GM21825 (cell line): ENCODE measurements at regions not wholly inside any gene's neighbourhood (a gene's known extent, or its start where the extent isn't known, plus 50 kb on each side); places are given as distances from the start of the nearest gene placed in this dataset.
"Not testable (repeated sequence)": the region's sequence is repeated elsewhere in the genome, so short reads cannot be mapped to it uniquely, and the experiment has no call there.

ENCODE experiments used
- ATAC-seq: cut with Tn5 transposase; IDR thresholded peaks from one replicate; pipeline ENCODE4 v1.9.1; 2021; ENCODE audit warnings: mild to moderate bottlenecking, moderate library complexity; ENCODE audit not compliant: unreplicated experiment

DNA sequence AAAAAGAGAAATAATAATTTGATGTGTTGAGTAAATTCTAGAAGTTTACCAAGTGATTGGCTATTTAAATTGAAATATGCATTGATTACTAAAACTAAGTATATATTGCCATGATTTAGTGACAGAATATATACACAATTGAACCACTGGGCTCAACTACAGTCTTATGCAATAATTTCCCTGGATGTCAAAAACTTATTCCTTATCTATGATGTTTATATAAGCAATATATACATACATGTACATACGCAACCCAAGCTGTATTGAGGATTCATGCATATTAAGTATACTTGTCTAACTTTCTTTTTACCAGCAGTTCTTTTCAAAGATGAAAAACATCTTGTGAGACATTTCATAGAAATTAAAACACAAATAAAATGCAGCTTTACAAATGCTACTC lies 165.8 kb downstream of the ZIC4 start:
- ATAC-seq = no peak

DNA sequence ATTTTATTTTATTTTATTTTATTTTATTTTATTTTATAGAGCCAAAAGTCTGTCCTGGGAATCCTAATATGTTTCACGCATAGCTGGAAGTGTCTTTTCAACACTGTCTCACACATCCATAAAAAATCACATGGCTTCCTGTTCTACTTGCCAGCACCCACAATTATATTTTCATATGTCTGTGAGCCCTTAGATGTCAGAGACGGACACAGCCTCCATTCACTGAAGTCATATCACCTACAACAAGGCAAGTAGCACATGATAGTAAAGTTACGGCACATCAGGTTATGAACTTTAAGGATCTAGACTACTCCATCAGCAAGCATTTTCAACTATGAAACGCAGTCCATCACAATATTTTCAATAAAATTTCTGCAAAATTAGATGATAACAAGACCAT lies 168.4 kb downstream of the ZIC4 start:
- no peak for ATAC-seq

DNA sequence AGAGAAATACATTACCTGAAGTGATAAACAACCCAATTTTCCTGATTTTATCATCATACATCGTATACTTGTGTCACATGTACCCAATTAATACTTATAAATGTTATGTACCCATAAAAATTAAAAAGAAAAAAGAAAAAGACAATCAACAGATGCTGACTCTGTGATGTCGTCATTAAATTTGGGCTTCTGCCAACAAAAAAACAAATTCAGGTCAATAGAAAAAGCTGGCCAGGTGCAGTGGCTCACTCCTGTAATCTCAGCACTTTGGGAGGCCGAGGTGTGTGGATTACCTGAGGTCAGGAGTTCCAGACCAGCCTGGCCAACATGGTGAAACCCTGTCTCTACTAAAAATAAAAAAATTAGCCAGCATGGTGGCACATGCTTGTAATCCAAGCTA lies 174.4 kb downstream of the ZIC4 start:
- not testable (repeated sequence) for ATAC-seq

DNA sequence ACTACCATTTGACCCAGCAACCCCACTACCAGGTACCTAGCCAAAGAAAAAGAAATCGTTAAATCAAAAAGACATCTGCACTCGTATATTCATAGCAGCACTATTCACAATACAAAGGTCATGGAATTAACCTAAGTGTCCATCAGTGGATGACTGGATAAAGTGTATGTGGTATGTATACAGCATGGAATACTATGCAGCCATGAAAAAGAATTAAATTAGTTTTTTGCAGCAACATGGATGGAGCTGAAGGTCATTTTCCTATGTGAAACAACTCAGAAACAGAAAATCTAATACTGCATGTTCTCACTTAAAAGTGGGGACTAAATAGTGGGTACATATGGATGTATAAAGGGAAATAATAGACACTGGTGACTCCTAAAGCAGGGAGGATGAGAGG lies 175.2 kb downstream of the ZIC4 start:
- no peak for ATAC-seq

DNA sequence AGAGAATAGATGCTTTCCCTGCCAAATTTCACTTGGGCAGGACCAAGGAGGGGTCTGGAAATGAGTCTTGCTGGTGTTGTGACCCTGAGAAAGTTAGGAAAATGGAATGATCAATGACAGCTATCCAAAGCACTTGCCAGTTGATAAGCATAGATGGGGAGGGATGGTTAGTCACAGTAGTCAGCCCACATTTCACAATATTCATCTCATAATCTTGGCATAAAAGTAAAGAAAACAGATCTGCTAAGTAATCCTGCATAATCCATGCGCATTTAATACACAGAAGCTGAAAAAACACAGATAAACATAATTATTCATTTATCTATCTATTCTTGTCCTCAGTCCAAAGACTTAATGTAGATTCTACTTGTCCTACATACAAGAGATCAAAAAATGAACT lies 184.1 kb downstream of the ZIC4 start:
- no peak for ATAC-seq

DNA sequence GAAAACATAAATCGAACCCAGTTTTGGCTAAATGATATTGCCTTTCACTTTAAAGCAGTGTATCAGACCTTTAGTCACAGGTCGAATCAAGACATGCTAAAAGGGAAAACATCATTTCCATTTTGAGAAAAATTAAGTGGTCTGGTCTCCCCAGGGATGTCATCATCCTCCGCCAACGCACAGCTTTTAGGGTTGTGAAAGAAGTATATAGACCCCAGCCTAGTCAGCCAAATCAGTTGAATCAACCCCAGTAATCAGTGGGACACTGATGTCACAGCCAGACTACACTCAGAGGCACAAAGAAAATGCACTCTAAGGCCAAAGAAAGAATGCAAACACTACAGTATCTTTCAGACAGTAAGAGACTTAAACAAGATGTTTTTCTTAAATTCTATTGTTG lies 187.4 kb downstream of the ZIC4 start:
- ATAC-seq = no peak

DNA sequence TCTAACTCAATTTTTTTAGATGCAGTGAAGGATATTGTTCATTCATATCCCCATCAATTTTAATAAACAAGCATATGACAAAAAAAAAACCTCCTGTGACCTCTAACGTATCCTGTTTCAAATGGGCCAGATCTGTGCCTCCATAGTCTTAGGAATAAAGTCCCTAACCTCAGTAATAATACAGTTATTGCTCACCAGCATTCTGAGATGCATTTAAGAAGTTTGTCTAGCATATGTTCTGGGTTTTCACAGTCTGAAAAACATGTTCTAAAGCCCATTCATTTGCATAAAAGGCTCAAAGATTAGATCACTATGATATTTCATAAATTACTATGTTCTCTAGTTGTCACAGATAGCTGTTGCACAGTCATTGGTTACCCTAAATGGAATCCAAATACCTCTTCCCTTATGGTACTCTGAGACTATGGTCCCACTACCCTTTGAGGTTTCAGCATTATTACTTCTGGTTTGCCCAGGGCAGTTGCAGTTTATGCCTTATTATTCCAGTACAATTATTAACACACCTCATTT lies 190.1 kb downstream of the ZIC4 start:
- ATAC-seq = no peak

DNA sequence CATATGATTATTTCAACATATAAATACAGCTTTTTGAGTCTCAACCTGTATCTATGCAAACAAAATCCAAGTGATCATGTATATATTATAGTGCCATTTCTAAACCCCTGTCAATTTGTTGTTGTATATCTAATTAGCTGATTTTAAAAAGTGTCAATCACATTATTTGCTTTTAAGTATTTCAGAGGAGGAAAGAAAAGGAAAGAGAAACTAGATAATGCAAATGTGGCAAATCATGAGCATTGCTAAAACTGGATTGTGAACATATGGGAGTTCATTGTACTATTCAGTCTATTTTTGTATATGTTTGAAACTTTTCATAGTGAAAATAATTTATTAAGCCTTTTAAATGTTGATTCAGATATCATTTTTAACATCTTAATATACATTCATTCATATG lies 190.7 kb downstream of the ZIC4 start:
- ATAC-seq = no peak

DNA sequence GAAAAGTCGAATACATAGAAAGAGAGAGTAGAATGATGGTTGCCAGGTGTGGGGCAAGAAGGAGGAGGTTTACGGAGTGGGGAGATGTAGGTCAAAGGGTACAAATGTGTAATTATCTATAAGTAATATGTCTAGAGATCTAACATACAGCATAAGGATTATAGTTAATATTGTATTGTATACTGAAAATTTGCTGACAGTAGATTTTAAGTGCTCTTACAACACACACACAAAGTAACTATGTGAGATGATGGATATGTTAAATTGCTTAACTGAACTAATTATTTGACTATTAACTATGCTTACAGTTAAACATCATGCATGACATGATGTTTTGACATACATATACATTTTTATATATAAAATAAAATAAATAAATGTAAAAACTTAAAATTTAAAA lies 192.7 kb downstream of the ZIC4 start:
- ATAC-seq = no peak

DNA sequence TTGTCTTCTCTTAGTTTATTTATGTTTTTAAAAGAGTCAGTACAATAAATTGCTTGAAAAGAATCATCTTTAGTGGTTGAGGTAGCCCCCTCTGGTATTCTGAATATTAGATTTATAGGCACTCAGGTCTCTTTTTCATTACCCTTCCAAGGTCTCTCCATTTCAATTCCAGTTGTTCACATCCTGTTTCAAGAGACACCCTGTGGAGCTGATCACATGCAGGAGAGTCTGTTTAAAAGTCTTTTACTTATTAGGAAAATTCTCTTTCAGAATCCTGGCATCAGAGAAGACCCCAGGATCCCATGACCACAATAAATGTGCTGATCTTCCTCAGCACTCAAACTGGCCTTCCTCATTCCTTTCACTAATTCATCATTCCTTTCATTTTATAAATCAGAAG lies 195.7 kb downstream of the ZIC4 start:
- no peak for ATAC-seq

DNA sequence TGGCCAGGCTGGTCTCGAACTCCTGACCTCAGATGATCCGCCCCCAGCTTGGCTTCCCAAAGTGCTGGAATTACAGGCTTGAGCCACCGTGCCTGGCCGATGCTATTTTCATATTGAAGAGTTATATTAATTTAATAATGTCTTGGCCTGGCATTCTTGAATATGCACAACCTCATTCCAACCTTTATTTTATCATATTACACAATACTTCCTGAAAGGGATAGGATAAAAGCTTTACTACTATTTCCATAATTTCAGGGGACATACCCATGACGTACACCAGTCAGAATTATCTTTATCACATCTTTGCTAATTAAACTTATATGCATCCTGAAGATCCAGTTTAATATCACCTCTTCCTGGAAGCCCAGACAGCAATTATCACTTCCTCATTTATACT lies 205.3 kb downstream of the ZIC4 start:
- ATAC-seq = no peak

DNA sequence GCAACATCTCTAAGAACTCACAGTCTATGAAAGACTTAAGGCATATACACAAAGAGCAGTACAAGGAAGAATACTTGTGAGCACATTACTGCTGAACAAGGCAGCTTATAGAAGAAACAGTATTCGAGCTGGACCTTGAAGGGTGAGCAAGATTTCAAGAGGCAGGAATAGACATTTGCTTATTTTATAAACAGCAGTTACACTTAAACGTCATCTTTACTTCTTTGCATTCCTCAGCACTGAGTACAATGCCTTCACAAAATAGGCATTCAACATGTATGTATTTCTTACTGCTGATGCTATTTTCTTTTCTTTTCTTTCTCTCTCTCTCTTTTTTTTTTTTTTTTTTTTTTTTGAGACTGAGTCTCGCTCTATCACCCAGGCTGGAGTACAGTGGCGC lies 205.8 kb downstream of the ZIC4 start:
- ATAC-seq = no peak

DNA sequence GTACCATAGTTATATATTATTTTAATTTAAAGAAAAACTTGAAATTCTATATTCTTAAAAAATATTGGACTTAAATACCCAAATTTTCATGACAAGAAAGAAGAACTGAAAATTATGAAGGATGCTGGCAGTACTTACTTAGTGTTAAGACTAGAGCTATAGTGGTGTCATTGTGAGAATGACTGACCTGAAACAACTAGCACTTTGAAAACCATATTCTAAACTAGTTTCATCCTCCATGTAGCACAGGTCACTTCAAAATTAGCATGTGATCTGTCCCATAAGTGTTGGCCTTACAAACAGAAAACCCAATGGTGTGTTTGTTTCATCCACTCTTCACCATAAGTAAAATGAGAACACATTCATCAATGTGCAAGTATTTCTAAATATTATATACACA lies 208.6 kb downstream of the ZIC4 start:
- ATAC-seq = no peak

DNA sequence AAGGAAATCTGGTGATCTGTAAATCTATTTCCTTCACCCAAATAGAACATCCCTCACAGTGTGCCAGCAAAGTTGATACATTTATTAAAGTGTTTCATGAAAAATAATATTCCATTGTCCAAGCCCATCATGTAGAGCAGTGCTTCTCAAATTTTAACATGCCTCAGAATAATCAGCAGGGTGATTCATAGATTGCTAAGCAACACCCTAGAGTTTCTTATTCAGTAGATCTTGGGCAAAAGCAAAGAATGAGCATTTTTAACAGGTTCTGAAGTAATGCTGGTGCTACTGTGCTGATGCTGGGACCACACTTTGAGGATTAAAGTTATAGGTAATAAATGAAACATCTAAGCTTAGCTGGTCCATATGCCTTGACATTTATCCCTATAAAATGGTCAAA lies 210.5 kb downstream of the ZIC4 start:
- ATAC-seq = no peak

DNA sequence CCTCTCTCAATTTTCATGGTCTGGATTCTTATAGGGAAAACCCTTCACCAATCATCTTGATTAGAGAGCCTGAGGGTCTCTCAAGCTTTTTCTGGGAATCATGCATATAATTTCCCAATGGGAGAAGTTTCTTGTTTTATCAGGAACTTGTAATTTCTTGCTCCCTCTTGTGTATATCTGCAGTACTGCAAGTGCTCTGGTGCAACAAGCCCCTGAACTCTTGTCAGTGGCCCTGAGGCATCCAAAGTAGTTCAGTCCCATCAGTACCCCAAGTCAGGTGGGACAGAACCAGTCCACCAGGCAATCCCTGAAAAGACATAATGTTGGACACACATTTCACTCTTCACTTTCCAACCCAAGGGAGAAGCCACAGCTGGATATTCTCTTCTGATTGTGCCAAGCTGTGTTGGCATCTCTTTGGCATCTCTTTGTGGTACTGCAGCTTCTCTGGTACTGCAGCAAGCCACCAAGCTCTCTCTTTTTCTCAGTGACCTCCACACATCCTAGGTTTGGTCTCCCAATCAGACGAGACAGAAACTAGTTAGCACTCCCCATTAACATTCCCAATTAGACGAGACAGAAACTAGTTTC lies 214.5 kb downstream of the ZIC4 start:
- ATAC-seq = no peak

DNA sequence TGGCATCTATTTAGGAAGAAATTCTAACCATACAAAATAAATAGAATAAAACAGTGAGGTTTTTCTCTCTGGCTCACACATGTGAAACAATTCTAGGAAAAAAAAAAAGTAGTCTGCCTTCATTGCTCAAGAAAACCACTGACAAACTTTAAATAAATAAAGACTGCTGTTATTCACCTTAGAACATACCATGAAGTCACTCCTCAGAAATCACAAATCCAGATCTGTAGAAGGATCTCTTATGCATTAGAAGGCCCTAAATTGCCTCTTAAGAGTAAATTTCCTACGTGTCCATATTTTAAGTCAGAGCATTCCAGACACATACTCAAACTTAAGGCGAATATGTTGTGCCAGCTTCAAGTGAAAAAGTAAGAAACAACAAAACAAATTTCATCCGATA lies 217.3 kb downstream of the ZIC4 start:
- ATAC-seq = no peak

DNA sequence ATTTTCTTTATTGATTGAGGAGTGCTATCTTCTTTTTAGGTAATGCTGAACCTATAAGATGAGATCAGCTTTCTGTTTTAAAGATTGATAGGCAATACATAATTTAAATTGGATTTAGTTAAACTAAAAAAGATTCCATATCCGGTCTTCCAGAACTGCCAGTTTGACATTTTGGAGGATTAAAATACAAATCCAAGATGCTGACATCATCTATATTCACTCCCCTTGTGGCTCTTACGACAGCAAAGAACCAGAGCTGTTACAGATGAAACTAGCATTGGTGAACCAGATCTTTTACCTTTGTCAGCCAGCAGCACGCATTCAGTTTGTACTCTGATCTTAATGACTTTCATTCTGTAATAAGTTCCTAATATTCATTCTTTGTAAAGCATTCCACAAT lies 218.7 kb downstream of the ZIC4 start:
- no peak for ATAC-seq

DNA sequence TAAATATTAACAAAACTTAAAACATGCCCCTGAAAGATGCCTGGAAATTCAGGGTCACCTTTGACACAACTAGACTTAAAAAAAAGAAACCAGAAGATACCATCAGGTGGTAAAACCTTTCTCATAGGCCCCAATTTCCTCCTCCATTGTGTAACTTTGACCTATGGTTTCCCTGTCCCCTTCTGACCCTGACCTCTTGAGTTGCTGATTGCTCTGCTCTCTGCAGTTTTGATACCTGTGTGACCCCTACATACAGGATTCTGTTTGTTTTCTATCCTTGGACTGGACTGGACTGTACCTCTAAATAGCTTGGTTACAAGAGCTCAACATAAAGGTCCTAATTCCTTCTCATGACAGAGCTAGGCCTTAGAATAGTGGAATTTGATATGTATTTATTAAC lies 220.6 kb downstream of the ZIC4 start:
- ATAC-seq = no peak

DNA sequence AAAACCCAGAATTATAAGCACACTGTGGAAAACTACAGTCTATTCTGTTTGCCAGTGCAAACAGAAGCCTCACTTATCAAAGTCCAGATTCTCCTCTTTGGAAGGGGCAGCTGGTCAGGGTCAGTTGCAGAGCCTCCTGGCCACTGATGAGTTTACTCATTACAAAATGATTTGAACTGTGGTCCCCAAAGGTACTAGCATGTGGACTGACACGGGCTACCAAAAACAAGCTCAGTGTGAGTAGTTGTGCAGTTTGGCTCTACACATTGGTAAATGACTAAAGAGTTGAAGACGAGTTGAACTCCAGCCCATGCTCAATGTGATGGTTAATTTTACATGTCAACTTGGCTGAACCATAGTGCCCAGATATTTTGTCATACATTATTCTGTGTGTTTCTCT lies 221.5 kb downstream of the ZIC4 start:
- no peak for ATAC-seq

DNA sequence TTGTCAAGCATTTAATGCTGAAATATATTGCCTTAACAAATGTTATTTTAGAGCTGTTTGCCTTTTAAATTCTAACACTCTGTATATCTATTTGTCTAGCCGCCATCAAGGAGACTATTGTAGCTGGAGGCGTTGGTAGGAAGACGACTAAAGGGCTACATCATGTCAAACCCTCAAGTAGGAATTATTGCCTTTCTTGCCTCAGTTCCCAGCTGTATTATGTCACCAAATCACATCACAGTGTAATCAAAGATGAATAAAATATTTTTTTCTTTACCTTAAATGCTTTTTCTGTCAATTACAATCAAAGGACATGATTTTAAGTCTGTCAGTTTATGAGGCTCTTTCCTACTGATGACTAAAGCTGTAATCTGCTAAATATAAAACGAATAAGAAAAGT lies 233.1 kb downstream of the ZIC4 start:
- no peak for ATAC-seq

DNA sequence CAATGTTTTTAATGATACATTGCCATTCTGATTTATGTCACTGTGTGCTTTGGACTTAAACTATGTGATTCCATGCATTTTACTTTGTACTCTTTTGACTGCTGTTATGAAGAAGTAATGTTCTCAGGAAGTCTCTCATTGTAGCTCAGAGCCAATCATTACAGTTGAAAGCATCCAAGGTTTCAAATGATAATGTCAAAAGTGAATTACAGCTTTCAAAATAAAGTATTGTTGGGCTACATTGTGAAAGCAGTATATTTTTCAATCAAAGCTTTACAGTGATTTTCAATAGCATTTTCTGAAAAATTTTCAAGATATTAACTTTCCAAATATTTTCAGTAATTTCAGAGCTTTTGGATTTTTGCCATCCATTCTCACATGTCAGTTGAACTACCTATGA lies 243.6 kb downstream of the ZIC4 start:
- no peak for ATAC-seq

DNA sequence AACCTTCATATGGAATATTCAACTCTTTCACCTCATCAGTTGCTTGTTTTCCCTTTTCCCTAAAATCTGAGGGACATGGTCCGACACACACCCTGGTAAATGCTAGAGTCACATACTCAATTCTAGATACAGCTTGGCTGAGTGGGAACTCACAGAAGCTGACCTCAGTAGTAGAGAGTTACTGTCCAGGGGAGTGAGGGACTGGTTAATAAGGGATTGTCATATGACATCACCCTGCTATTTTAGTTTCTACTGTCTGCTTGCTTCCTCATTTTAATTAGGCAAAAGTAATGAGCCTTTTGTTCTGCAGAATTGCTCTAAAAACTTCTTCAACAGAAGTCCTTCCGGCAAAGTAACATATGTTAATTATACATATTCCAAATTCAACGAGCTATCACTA lies 244.5 kb downstream of the ZIC4 start:
- ATAC-seq = no peak

DNA sequence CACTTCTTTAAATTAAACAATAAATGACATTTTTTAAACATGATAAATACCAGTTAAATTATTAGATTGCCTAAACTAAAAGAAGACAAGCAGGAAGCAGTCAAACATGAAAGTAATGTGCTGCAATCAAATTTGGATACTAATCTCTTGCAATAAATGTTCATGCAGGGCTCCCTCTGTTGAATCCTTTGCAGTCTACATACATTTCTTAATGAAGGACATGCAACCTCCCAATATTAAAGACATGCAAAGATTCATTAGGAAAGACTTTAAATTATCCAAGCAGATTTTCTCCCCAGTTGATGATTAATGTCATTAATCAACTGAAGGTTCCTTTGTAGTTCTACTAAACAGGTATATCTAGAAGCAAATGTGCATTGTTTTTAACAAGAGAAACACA lies 245.4 kb downstream of the ZIC4 start:
- no peak for ATAC-seq

DNA sequence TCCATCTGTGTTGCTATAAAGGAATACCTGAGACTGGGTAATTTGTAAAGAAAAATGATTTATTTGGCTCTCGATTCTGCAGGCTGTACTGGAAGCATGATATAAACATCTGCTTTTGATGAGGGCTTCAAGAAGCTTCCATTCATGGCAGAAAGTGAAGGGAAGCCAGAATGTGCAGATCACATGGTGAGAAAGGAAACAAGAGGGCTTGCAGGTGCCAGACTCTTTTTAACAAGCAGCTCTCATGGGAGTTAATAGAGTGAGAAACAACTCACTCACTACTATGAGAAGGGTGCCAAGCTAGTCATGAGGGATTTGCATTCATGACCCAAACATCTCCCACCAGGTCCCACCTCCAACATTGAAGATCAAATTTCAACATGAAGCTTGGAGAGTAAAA lies 247.2 kb downstream of the ZIC4 start:
- ATAC-seq = no peak
